ENCODE measurements at regions not wholly inside any gene's neighbourhood (a gene's known extent, or its start where the extent isn't known, plus 50 kb on each side); places are given as distances from the start of the nearest gene placed in this dataset.

GRCh38 chr9:116083837-116084236, 69.8 kb upstream of the PAPPA start:
- no peak for TF ChIP-seq TCF12 (IDR thresholded peaks at IDR 0.05; ENCODE audit: low read depth)
- TF ChIP-seq MAX (IDR thresholded peaks at IDR 0.05), result no peak
- no peak for TF ChIP-seq REST (IDR thresholded peaks at IDR 0.05; ENCODE audit: low read depth)
- no peak for TF ChIP-seq RAD21 (IDR thresholded peaks at IDR 0.05; ENCODE audit: low read depth)
- no peak for TF ChIP-seq NFIC (IDR thresholded peaks at IDR 0.05)
- no peak for TF ChIP-seq TEAD4 (IDR thresholded peaks at IDR 0.05)
- TF ChIP-seq EP300 (IDR thresholded peaks at IDR 0.05; ENCODE audit: borderline replicate concordance), result no peak
- no peak for TF ChIP-seq ZBTB7A (IDR thresholded peaks at IDR 0.05; ENCODE audit: low read depth)
- no peak for TF ChIP-seq CREB1 (IDR thresholded peaks at IDR 0.05; ENCODE audit: low read depth)

GRCh38 chr9:116084497-116084896, 69.1 kb upstream of the PAPPA start:
- TF ChIP-seq CREB1 (IDR thresholded peaks at IDR 0.05; ENCODE audit: low read depth), result no peak
- TF ChIP-seq REST (IDR thresholded peaks at IDR 0.05; ENCODE audit: low read depth), result no peak
- no peak for TF ChIP-seq YY1 (IDR thresholded peaks at IDR 0.05; ENCODE audit: low read depth)

GRCh38 chr9:116087246-116087645, 66.3 kb upstream of the PAPPA start:
- TF ChIP-seq YY1 (IDR thresholded peaks at IDR 0.05; ENCODE audit: low read depth) (no peak), MAX (IDR thresholded peaks at IDR 0.05) (no peak), REST (IDR thresholded peaks at IDR 0.05; ENCODE audit: low read depth) (no peak)

GRCh38 chr9:116087751-116088194, 65.8 kb upstream of the PAPPA start:
- TF ChIP-seq CREB1 (IDR thresholded peaks at IDR 0.05; ENCODE audit: low read depth), result no peak
- TF ChIP-seq YY1 (IDR thresholded peaks at IDR 0.05; ENCODE audit: low read depth), result no peak
- TF ChIP-seq REST (IDR thresholded peaks at IDR 0.05; ENCODE audit: low read depth), result no peak
- no peak for TF ChIP-seq NFIC (IDR thresholded peaks at IDR 0.05)
- TF ChIP-seq USF1 (IDR thresholded peaks at IDR 0.05), result no peak
- TF ChIP-seq EGR1 (IDR thresholded peaks at IDR 0.05), result no peak
- TF ChIP-seq MAX (IDR thresholded peaks at IDR 0.05), result no peak

GRCh38 chr9:116088396-116088795, 65.2 kb upstream of the PAPPA start:
- TF ChIP-seq CEBPB (IDR thresholded peaks at IDR 0.05) (no peak), YY1 (IDR thresholded peaks at IDR 0.05; ENCODE audit: low read depth) (no peak), FOXM1 (IDR thresholded peaks at IDR 0.05; ENCODE audit: borderline replicate concordance, low read depth) (no peak), REST (IDR thresholded peaks at IDR 0.05; ENCODE audit: low read depth) (no peak), TEAD4 (IDR thresholded peaks at IDR 0.05) (no peak), NFIC (IDR thresholded peaks at IDR 0.05) (no peak), USF1 (IDR thresholded peaks at IDR 0.05) (no peak), TAF1 (IDR thresholded peaks at IDR 0.05; ENCODE audit: low read depth) (no peak), EP300 (IDR thresholded peaks at IDR 0.05; ENCODE audit: borderline replicate concordance) (no peak), EGR1 (IDR thresholded peaks at IDR 0.05) (no peak), TCF12 (IDR thresholded peaks at IDR 0.05; ENCODE audit: low read depth) (no peak), ZBTB7A (IDR thresholded peaks at IDR 0.05; ENCODE audit: low read depth) (no peak), MAX (IDR thresholded peaks at IDR 0.05) (no peak), RAD21 (IDR thresholded peaks at IDR 0.05; ENCODE audit: low read depth) (no peak), CREB1 (IDR thresholded peaks at IDR 0.05; ENCODE audit: low read depth) (no peak)
